DND-41 (cell line): ENCODE measurements at regions not wholly inside any gene's neighbourhood (a gene's known extent, or its start where the extent isn't known, plus 50 kb on each side); places are given as distances from the start of the nearest gene placed in this dataset.

Source experiments
- EZH2 ChIP-seq: IDR thresholded peaks from 3 replicates; pipeline ENCODE4 v1.6.1; 2012; ENCODE audit warnings: borderline replicate concordance, low read depth, mild to moderate bottlenecking, moderate library complexity, low read length, inconsistent platforms; ENCODE audit not compliant: severe bottlenecking
- TF ChIP-seq, protein P1 (sequence below): IDR thresholded peaks from 2 replicates; pipeline ENCODE4 v1.5.1; 2012; ENCODE audit warnings: borderline replicate concordance, low read length, moderate library complexity, mild to moderate bottlenecking; ENCODE audit not compliant: poor library complexity, severe bottlenecking; ENCODE audit errors: extremely low read depth

DNA sequence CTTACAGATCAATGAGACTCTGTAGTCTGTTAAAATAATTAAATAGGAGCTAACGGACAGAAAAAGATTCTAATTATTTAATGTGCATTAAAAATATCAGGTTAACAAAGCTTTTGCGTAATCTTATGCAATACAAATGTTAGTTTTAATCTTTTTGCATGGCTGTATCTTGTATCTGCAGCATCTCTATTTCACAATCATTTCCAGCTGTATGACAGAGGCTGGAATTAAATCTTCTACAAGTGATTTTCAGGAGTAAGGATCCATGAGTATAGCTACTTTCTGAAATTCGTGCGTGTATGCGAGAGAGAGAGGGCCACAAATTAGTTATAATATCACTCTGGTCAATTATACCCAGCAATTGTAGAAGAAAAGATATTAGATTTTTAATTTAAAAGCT, 1446.8 kb downstream of the NCAM2 start:
- TF ChIP-seq, protein P1, sequence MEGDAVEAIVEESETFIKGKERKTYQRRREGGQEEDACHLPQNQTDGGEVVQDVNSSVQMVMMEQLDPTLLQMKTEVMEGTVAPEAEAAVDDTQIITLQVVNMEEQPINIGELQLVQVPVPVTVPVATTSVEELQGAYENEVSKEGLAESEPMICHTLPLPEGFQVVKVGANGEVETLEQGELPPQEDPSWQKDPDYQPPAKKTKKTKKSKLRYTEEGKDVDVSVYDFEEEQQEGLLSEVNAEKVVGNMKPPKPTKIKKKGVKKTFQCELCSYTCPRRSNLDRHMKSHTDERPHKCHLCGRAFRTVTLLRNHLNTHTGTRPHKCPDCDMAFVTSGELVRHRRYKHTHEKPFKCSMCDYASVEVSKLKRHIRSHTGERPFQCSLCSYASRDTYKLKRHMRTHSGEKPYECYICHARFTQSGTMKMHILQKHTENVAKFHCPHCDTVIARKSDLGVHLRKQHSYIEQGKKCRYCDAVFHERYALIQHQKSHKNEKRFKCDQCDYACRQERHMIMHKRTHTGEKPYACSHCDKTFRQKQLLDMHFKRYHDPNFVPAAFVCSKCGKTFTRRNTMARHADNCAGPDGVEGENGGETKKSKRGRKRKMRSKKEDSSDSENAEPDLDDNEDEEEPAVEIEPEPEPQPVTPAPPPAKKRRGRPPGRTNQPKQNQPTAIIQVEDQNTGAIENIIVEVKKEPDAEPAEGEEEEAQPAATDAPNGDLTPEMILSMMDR = no peak
- no peak for TF ChIP-seq EZH2
